RWPE1 (cell line): ENCODE measurements at regions not wholly inside any gene's neighbourhood (a gene's known extent, or its start where the extent isn't known, plus 50 kb on each side); places are given as distances from the start of the nearest gene placed in this dataset.

Source experiments
- CTCF ChIA-PET: fragments of 350-600 bp; sonication (Branson Sonifier 250); formaldehyde crosslinking; extraction: SDS; loops from one replicate; lab custom pipeline; 2021; lab: Yijun Ruan, JAX
- POLR2A ChIA-PET: fragments of 400-600 bp; formaldehyde crosslinking; extraction: SDS; loops from one replicate; lab custom pipeline; 2020; ENCODE audit warnings: antibody characterized with exemption; ENCODE audit not compliant: low non-redundant PET; lab: Yijun Ruan, JAX
- DNase-seq: peaks from one replicate; pipeline ENCODE4 v3.0.0; 2012; ENCODE audit warnings: low spot score
- H3K27ac ChIP-seq: fragments of 450-650 bp; 2 replicates; pipeline ENCODE4 v1.5.1; 2017
- TF ChIP-seq, protein P1 (sequence below): fragments of 450-650 bp; conservative IDR thresholded peaks from 2 replicates; pipeline ENCODE4 v1.5.1; 2017; ENCODE audit warnings: low read depth, mild to moderate bottlenecking

GRCh38 chr7:28296571-28297483, 115.5 kb upstream of the CREB5 start:
- POLR2A ChIA-PET: no interaction called here
- CTCF ChIA-PET: interaction anchor here (0.8 to 1.2 kb wide), 2 partner anchors 9 to 341 kb away, joined by 4 read pairs; no protein-coding TSS in a partner anchor
- H3K27ac ChIP-seq: no peak overlapping the region
- TF ChIP-seq, protein P1, sequence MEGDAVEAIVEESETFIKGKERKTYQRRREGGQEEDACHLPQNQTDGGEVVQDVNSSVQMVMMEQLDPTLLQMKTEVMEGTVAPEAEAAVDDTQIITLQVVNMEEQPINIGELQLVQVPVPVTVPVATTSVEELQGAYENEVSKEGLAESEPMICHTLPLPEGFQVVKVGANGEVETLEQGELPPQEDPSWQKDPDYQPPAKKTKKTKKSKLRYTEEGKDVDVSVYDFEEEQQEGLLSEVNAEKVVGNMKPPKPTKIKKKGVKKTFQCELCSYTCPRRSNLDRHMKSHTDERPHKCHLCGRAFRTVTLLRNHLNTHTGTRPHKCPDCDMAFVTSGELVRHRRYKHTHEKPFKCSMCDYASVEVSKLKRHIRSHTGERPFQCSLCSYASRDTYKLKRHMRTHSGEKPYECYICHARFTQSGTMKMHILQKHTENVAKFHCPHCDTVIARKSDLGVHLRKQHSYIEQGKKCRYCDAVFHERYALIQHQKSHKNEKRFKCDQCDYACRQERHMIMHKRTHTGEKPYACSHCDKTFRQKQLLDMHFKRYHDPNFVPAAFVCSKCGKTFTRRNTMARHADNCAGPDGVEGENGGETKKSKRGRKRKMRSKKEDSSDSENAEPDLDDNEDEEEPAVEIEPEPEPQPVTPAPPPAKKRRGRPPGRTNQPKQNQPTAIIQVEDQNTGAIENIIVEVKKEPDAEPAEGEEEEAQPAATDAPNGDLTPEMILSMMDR: peak; percentile 51
- DNase-seq: no peak

- CTCF ChIA-PET: interaction anchor here (0.7 kb wide), 1 partner anchor 205 kb away, joined by 3 read pairs; no protein-coding TSS in a partner anchor
- no peak overlapping the region for H3K27ac ChIP-seq
- POLR2A ChIA-PET: no interaction called here
- TF ChIP-seq, protein P1: no peak
- no peak for DNase-seq
Measured at GRCh38 chr7:28297801-28298459, 114.4 kb upstream of the CREB5 start.

GRCh38 chr7:28298870-28299518, 113.3 kb upstream of the CREB5 start:
- CTCF ChIA-PET: interaction anchor here (0.6 to 1.3 kb wide), 7 partner anchors 70 to 571 kb away, joined by 3 to 4 read pairs (median 3); no protein-coding TSS in a partner anchor
- DNase-seq: peak; percentile 64

DNA sequence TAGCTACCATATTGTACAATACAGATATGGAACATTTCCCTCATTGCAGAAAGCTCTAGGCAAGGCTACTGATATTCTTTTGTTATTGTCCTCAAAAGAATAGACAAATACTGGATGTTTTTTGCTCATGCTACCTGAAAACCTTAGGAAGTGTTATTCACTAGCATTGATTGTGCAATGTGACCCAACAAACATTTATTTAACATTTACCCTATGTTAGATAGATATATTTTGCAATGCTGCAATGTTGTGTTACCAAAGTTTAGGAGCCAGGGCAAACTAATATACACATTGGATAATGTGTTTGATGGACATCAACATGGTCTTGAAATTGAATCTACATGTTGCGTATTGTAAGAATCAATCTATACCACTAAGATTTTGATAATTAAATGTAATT, 112.8 kb upstream of the CREB5 start:
- ChIA-PET CTCF (interaction anchor here (0.6 to 1.3 kb wide), 9 partner anchors 58 to 1105 kb away, joined by 3 to 4 read pairs (median 3); no protein-coding TSS in a partner anchor), POLR2A (no interaction called here)
- no peak overlapping the region for H3K27ac ChIP-seq
- TF ChIP-seq, protein P1: no peak
- no peak for DNase-seq

More at GRCh38 chr7:28298870-28299518, 113.3 kb upstream of the CREB5 start:
- no peak overlapping the region for H3K27ac ChIP-seq
- POLR2A ChIA-PET: no interaction called here
- TF ChIP-seq, protein P1: peak; percentile 71

- CTCF ChIA-PET: interaction anchor here (0.6 to 1.0 kb wide), 2 partner anchors 57 to 1104 kb away, joined by 3 to 4 read pairs; no protein-coding TSS in a partner anchor
- TF ChIP-seq, protein P1: no peak
Measured at GRCh38 chr7:28300488-28300887, 111.8 kb upstream of the CREB5 start.

More at GRCh38 chr7:28300488-28300887, 111.8 kb upstream of the CREB5 start:
- POLR2A ChIA-PET: no interaction called here
- no peak for DNase-seq
- H3K27ac ChIP-seq: no peak overlapping the region
